ENCODE measurements at regions not wholly inside any gene's neighbourhood (a gene's known extent, or its start where the extent isn't known, plus 50 kb on each side); places are given as distances from the start of the nearest gene placed in this dataset.

GRCh38 chr3:156769721-156770654 is 56.2 kb upstream of the LEKR1 start:
- no peak overlapping the region for H2BK15ac ChIP-seq (ENCODE audit: low read depth, poor library complexity, severe bottlenecking)
- H4K91ac ChIP-seq (ENCODE audit: low read length): no peak overlapping the region
- H3K18ac ChIP-seq (ENCODE audit: low read depth in 1 of 2, low read length in 2 of 2): no peak overlapping the region
- no peak overlapping the region for H3K4ac ChIP-seq (ENCODE audit: low read depth in 1 of 2, low read length in 2 of 2)
- no peak overlapping the region for H4K8ac ChIP-seq (ENCODE audit: low read length)
- no peak overlapping the region for H3K9ac ChIP-seq (ENCODE audit: low read length)
- WGBS: 100% methylated on average over 2 of the region's 3 CpGs
- H2AFZ ChIP-seq (ENCODE audit: low read depth, low read length): no peak overlapping the region
- H2BK12ac ChIP-seq (ENCODE audit: low read length in 2 of 2): no peak overlapping the region
- no peak overlapping the region for H2BK120ac ChIP-seq (ENCODE audit: low read depth, low read length)
- H3K14ac ChIP-seq (ENCODE audit: low read length in 2 of 2): no peak overlapping the region
- no peaks in the 10 kb centered on the region for H3K36me3 ChIP-seq (ENCODE audit: control insufficient read depth in 1 of 2, insufficient read depth in 2 of 2, low read depth in 1 of 2, low read length in 2 of 2)
- H2BK5ac ChIP-seq (ENCODE audit: low read depth, low read length, poor library complexity, severe bottlenecking): no peak overlapping the region
- no peaks in the 10 kb centered on the region for H3K27me3 ChIP-seq (ENCODE audit: control insufficient read depth in 1 of 2, insufficient read depth in 1 of 2, low read length in 2 of 2)
- no peak overlapping the region for H3K23ac ChIP-seq (ENCODE audit: low read length in 2 of 2)
- no peak overlapping the region for H3K4me2 ChIP-seq (ENCODE audit: low read length, poor library complexity, severe bottlenecking)
- H3K4me3 ChIP-seq (ENCODE audit: insufficient read depth in 1 of 2, low read depth in 1 of 2, low read length in 2 of 2): no peak overlapping the region
- no peak overlapping the region for H2AK5ac ChIP-seq (ENCODE audit: low read length, severe bottlenecking)
- H3K27ac ChIP-seq (ENCODE audit: low read length, poor library complexity, severe bottlenecking): no peak overlapping the region
- H3K9me3 ChIP-seq (ENCODE audit: control insufficient read depth, low read length): no peaks in the 10 kb centered on the region
- peaks cover 2% of the 10 kb centered on the region for H3K4me1 ChIP-seq (ENCODE audit: control insufficient read depth, insufficient read depth, low read depth, low read length)
- no peaks in the 10 kb centered on the region for H3K79me1 ChIP-seq (replicated peaks; ENCODE audit: low read length, poor library complexity, severe bottlenecking)
- DNase-seq: no peak

DNA sequence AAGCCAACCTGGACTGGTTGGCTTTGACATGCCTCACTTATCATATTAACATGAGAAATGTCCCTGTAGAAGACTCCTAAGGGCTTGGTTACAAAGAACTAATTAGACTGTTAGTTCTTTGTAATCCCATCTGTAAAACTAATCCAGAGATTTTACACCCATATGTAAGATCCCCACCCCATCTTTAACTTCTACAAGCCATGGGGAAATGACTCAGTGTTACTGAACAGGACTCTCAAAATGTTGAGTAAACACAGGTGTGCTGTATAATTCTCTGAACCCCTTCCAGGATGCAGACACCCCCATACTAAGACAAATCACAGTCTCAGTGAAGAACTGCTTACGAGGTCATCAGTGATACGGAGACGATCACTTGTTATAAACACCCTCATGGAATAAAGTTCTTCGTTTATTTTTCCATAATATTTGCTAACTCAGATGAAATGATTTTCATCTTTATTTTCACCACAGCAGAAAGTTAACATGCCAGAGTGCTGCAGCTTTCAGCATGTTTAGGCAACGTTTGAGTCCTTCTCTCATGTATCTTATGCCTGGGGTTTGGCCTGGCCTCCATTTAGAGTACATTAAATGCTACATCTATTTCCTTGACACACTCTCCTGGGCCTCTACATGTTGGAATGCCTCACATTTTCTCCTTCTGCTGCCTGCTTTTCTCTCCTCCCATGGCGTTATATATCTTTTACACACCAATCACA is 55.3 kb upstream of the LEKR1 start:
- no peak overlapping the region for H2AFZ ChIP-seq (ENCODE audit: low read depth, low read length)

DNA sequence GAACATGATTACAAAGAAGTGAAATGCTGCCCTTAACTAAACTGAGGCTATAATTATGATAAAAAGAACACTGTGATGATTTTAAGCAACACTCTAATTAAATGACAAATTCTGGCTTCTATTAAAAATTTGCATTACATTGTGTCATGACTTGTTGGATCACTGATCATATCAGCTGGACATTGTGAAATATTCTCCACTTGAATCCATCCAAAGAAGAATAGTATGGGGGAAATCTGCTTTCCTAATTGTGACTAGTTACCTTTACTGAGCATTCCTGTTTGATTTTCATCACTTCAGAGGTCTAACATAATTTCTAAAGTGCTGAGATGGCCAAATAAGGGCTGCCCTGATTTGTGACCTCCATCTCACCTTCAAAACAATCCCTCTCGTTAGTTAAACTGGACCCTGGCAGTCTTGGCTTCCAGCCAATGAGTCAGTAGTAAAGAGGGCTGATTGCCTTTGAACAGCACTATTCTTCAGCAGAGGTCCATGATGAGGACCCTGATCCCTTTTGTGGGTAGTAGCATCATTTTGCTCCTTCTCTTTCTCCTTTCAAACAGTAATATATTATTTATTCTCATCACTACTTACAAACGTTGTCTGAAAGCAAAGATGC is 53.5 kb upstream of the LEKR1 start:
- no peak overlapping the region for H2AK5ac ChIP-seq (ENCODE audit: low read length, severe bottlenecking)
- H3K23ac ChIP-seq (ENCODE audit: low read length in 2 of 2): no peak overlapping the region
- no peaks in the 10 kb centered on the region for H3K79me1 ChIP-seq (replicated peaks; ENCODE audit: low read length, poor library complexity, severe bottlenecking)
- no peak overlapping the region for H3K4me2 ChIP-seq (ENCODE audit: low read length, poor library complexity, severe bottlenecking)
- no peaks in the 10 kb centered on the region for H3K36me3 ChIP-seq (ENCODE audit: control insufficient read depth in 1 of 2, insufficient read depth in 2 of 2, low read depth in 1 of 2, low read length in 2 of 2)
- H2AFZ ChIP-seq (ENCODE audit: low read depth, low read length): no peak overlapping the region
- no peak overlapping the region for H2BK5ac ChIP-seq (ENCODE audit: low read depth, low read length, poor library complexity, severe bottlenecking)
- H3K9ac ChIP-seq (ENCODE audit: low read length): no peak overlapping the region
- H3K4me1 ChIP-seq (ENCODE audit: control insufficient read depth, insufficient read depth, low read depth, low read length): peaks cover 2% of the 10 kb centered on the region
- DNase-seq: peak; percentile 31
- H3K27me3 ChIP-seq (ENCODE audit: control insufficient read depth in 1 of 2, insufficient read depth in 1 of 2, low read length in 2 of 2): no peaks in the 10 kb centered on the region
- H3K9me3 ChIP-seq (ENCODE audit: control insufficient read depth, low read length): no peaks in the 10 kb centered on the region
- no peak overlapping the region for H3K14ac ChIP-seq (ENCODE audit: low read length in 2 of 2)
- no peak overlapping the region for H3K4me3 ChIP-seq (ENCODE audit: insufficient read depth in 1 of 2, low read depth in 1 of 2, low read length in 2 of 2)
- no peak overlapping the region for H3K18ac ChIP-seq (ENCODE audit: low read depth in 1 of 2, low read length in 2 of 2)
- no peak overlapping the region for H4K8ac ChIP-seq (ENCODE audit: low read length)
- no peak overlapping the region for H3K4ac ChIP-seq (ENCODE audit: low read depth in 1 of 2, low read length in 2 of 2)
- H2BK12ac ChIP-seq (ENCODE audit: low read length in 2 of 2): no peak overlapping the region
- no peak overlapping the region for H3K27ac ChIP-seq (ENCODE audit: low read length, poor library complexity, severe bottlenecking)
- H2BK15ac ChIP-seq (ENCODE audit: low read depth, poor library complexity, severe bottlenecking): no peak overlapping the region
- H2BK120ac ChIP-seq (ENCODE audit: low read depth, low read length): no peak overlapping the region
- H4K91ac ChIP-seq (ENCODE audit: low read length): no peak overlapping the region
- WGBS: 86% methylated on average over 1 of the region's 2 CpGs

More for the DNA sequence above, 55.3 kb upstream of the LEKR1 start:
- H3K23ac ChIP-seq (ENCODE audit: low read length in 2 of 2): no peak overlapping the region
- H3K4ac ChIP-seq (ENCODE audit: low read depth in 1 of 2, low read length in 2 of 2): no peak overlapping the region
- no peak overlapping the region for H3K14ac ChIP-seq (ENCODE audit: low read length in 2 of 2)
- no peak overlapping the region for H2BK5ac ChIP-seq (ENCODE audit: low read depth, low read length, poor library complexity, severe bottlenecking)
- no peaks in the 10 kb centered on the region for H3K9me3 ChIP-seq (ENCODE audit: control insufficient read depth, low read length)
- no peak overlapping the region for H2BK120ac ChIP-seq (ENCODE audit: low read depth, low read length)
- peak overlapping the region in 1 of 2 experiments; percentile 43 for H3K18ac ChIP-seq (ENCODE audit: low read depth in 1 of 2, low read length in 2 of 2)
- H3K4me1 ChIP-seq (ENCODE audit: control insufficient read depth, insufficient read depth, low read depth, low read length): peaks cover 2% of the 10 kb centered on the region
- H2AK5ac ChIP-seq (ENCODE audit: low read length, severe bottlenecking): no peak overlapping the region
- no peak overlapping the region for H3K9ac ChIP-seq (ENCODE audit: low read length)
- H4K91ac ChIP-seq (ENCODE audit: low read length): no peak overlapping the region
- H3K36me3 ChIP-seq (ENCODE audit: control insufficient read depth in 1 of 2, insufficient read depth in 2 of 2, low read depth in 1 of 2, low read length in 2 of 2): no peaks in the 10 kb centered on the region
- WGBS: 90% methylated on average over 6 of the region's 6 CpGs
- H3K4me2 ChIP-seq (ENCODE audit: low read length, poor library complexity, severe bottlenecking): no peak overlapping the region
- no peak overlapping the region for H3K4me3 ChIP-seq (ENCODE audit: insufficient read depth in 1 of 2, low read depth in 1 of 2, low read length in 2 of 2)
- no peak overlapping the region for H3K27ac ChIP-seq (ENCODE audit: low read length, poor library complexity, severe bottlenecking)
- no peak overlapping the region for H4K8ac ChIP-seq (ENCODE audit: low read length)
- H2BK12ac ChIP-seq (ENCODE audit: low read length in 2 of 2): no peak overlapping the region
- H2BK15ac ChIP-seq (ENCODE audit: low read depth, poor library complexity, severe bottlenecking): no peak overlapping the region
- no peaks in the 10 kb centered on the region for H3K27me3 ChIP-seq (ENCODE audit: control insufficient read depth in 1 of 2, insufficient read depth in 1 of 2, low read length in 2 of 2)
- no peaks in the 10 kb centered on the region for H3K79me1 ChIP-seq (replicated peaks; ENCODE audit: low read length, poor library complexity, severe bottlenecking)
- no peak for DNase-seq

GRCh38 chr3:156776031-156776430 is 50.1 kb upstream of the LEKR1 start:
- no peaks in the 10 kb centered on the region for H3K36me3 ChIP-seq (ENCODE audit: control insufficient read depth in 1 of 2, insufficient read depth in 2 of 2, low read depth in 1 of 2, low read length in 2 of 2)
- no peaks in the 10 kb centered on the region for H3K79me1 ChIP-seq (replicated peaks; ENCODE audit: low read length, poor library complexity, severe bottlenecking)
- no CpG with 5 or more reads among the region's 2 CpGs for WGBS
- DNase-seq: no peak
- H2BK15ac ChIP-seq (ENCODE audit: low read depth, poor library complexity, severe bottlenecking): no peak overlapping the region
- peaks cover 2% of the 10 kb centered on the region for H3K4me1 ChIP-seq (ENCODE audit: control insufficient read depth, insufficient read depth, low read depth, low read length)
- H3K9me3 ChIP-seq (ENCODE audit: control insufficient read depth, low read length): no peaks in the 10 kb centered on the region
- H2BK12ac ChIP-seq (ENCODE audit: low read length in 2 of 2): no peak overlapping the region
- no peak overlapping the region for H3K18ac ChIP-seq (ENCODE audit: low read depth in 1 of 2, low read length in 2 of 2)
- H3K23ac ChIP-seq (ENCODE audit: low read length in 2 of 2): no peak overlapping the region
- no peak overlapping the region for H4K91ac ChIP-seq (ENCODE audit: low read length)
- no peak overlapping the region for H3K4me2 ChIP-seq (ENCODE audit: low read length, poor library complexity, severe bottlenecking)
- H3K4me3 ChIP-seq (ENCODE audit: insufficient read depth in 1 of 2, low read depth in 1 of 2, low read length in 2 of 2): no peak overlapping the region
- no peak overlapping the region for H3K14ac ChIP-seq (ENCODE audit: low read length in 2 of 2)
- H2BK5ac ChIP-seq (ENCODE audit: low read depth, low read length, poor library complexity, severe bottlenecking): no peak overlapping the region
- H3K9ac ChIP-seq (ENCODE audit: low read length): no peak overlapping the region
- no peaks in the 10 kb centered on the region for H3K27me3 ChIP-seq (ENCODE audit: control insufficient read depth in 1 of 2, insufficient read depth in 1 of 2, low read length in 2 of 2)
- H4K8ac ChIP-seq (ENCODE audit: low read length): no peak overlapping the region
- no peak overlapping the region for H2AK5ac ChIP-seq (ENCODE audit: low read length, severe bottlenecking)
- H2BK120ac ChIP-seq (ENCODE audit: low read depth, low read length): no peak overlapping the region
- H3K4ac ChIP-seq (ENCODE audit: low read depth in 1 of 2, low read length in 2 of 2): no peak overlapping the region
- H3K27ac ChIP-seq (ENCODE audit: low read length, poor library complexity, severe bottlenecking): no peak overlapping the region
- H2AFZ ChIP-seq (ENCODE audit: low read depth, low read length): no peak overlapping the region

Data from mesenchymal stem cell (in vitro differentiated cells and primary cell).